ENCODE measurements at regions not wholly inside any gene's neighbourhood (a gene's known extent, or its start where the extent isn't known, plus 50 kb on each side); places are given as distances from the start of the nearest gene placed in this dataset.

GRCh38 chr12:115455268-115455681, 771.3 kb upstream of the TBX3 start:
- DNase-seq (ENCODE audit: low read depth in 2 of 2): no peak
- Histone ChIP-seq H2AFZ (ENCODE audit: low read length) (no peak overlapping the region), H3K4me2 (ENCODE audit: extremely low read depth, insufficient read depth, low read length) (no peak overlapping the region), H3K4me1 (ENCODE audit: control insufficient read depth, extremely low read depth, insufficient read depth, low read length) (no peaks in the 10 kb centered on the region), H3K9ac (ENCODE audit: insufficient read depth, low read length) (no peak overlapping the region), H3K79me2 (ENCODE audit: control insufficient read depth, insufficient read depth, low read length) (no peaks in the 10 kb centered on the region), H3K36me3 (ENCODE audit: control insufficient read depth, insufficient read depth, low read length) (no peaks in the 10 kb centered on the region), H3K9me3 (ENCODE audit: control insufficient read depth, insufficient read depth, low read depth, low read length) (no peaks in the 10 kb centered on the region), H3K27ac (ENCODE audit: insufficient read depth, low read length) (no peak overlapping the region), H3K4me3 (replicated peaks in 1 of 4; ENCODE audit: control extremely low read depth in 1 of 4, insufficient read depth in 1 of 4, low read depth in 3 of 4, low read length in 4 of 4) (no peak overlapping the region), H3K27me3 (ENCODE audit: control insufficient read depth, insufficient read depth, low read length) (no peaks in the 10 kb centered on the region), H4K20me1 (ENCODE audit: control insufficient read depth, extremely low read depth, insufficient read depth, low read length) (no peaks in the 10 kb centered on the region)
- no peak for TF ChIP-seq EZH2 (IDR thresholded peaks at IDR 0.05; ENCODE audit: low read length, missing control alignments)
- no peak for TF ChIP-seq CTCF (conservative IDR thresholded peaks at IDR 0.05 in 1 of 2, IDR thresholded peaks at IDR 0.05 in 1 of 2; ENCODE audit: low read depth in 1 of 2, low read length in 2 of 2)

- H3K27me3 ChIP-seq (ENCODE audit: control insufficient read depth, insufficient read depth, low read length): no peaks in the 10 kb centered on the region
- H4K20me1 ChIP-seq (ENCODE audit: control insufficient read depth, extremely low read depth, insufficient read depth, low read length): no peaks in the 10 kb centered on the region
- H3K4me2 ChIP-seq (ENCODE audit: extremely low read depth, insufficient read depth, low read length): no peak overlapping the region
- TF ChIP-seq EZH2 (IDR thresholded peaks at IDR 0.05; ENCODE audit: low read length, missing control alignments): no peak
- no peak for TF ChIP-seq CTCF (conservative IDR thresholded peaks at IDR 0.05 in 1 of 2, IDR thresholded peaks at IDR 0.05 in 1 of 2; ENCODE audit: low read depth in 1 of 2, low read length in 2 of 2)
- DNase-seq (ENCODE audit: low read depth in 2 of 2): no peak
- no peaks in the 10 kb centered on the region for H3K4me1 ChIP-seq (ENCODE audit: control insufficient read depth, extremely low read depth, insufficient read depth, low read length)
- no peaks in the 10 kb centered on the region for H3K79me2 ChIP-seq (ENCODE audit: control insufficient read depth, insufficient read depth, low read length)
- no peak overlapping the region for H2AFZ ChIP-seq (ENCODE audit: low read length)
- H3K36me3 ChIP-seq (ENCODE audit: control insufficient read depth, insufficient read depth, low read length): no peaks in the 10 kb centered on the region
- H3K9ac ChIP-seq (ENCODE audit: insufficient read depth, low read length): no peak overlapping the region
- no peaks in the 10 kb centered on the region for H3K9me3 ChIP-seq (ENCODE audit: control insufficient read depth, insufficient read depth, low read depth, low read length)
- H3K4me3 ChIP-seq (replicated peaks in 1 of 4; ENCODE audit: control extremely low read depth in 1 of 4, insufficient read depth in 1 of 4, low read depth in 3 of 4, low read length in 4 of 4): no peak overlapping the region
- H3K27ac ChIP-seq (ENCODE audit: insufficient read depth, low read length): no peak overlapping the region
Observed at GRCh38 chr12:115452751-115453281, 768.8 kb upstream of the TBX3 start.

GRCh38 chr12:115451780-115452736, 768.1 kb upstream of the TBX3 start:
- peak overlapping the region; percentile 59 for H2AFZ ChIP-seq (ENCODE audit: low read length)
- H3K27me3 ChIP-seq (ENCODE audit: control insufficient read depth, insufficient read depth, low read length): no peaks in the 10 kb centered on the region
- no peaks in the 10 kb centered on the region for H3K9me3 ChIP-seq (ENCODE audit: control insufficient read depth, insufficient read depth, low read depth, low read length)
- TF ChIP-seq CTCF (conservative IDR thresholded peaks at IDR 0.05 in 1 of 2, IDR thresholded peaks at IDR 0.05 in 1 of 2; ENCODE audit: low read depth in 1 of 2, low read length in 2 of 2) (no peak), EZH2 (IDR thresholded peaks at IDR 0.05; ENCODE audit: low read length, missing control alignments) (no peak)
- H3K4me3 ChIP-seq (replicated peaks in 1 of 4; ENCODE audit: control extremely low read depth in 1 of 4, insufficient read depth in 1 of 4, low read depth in 3 of 4, low read length in 4 of 4): peak overlapping the region in 3 of 4 experiments; percentile 33 to 48 (median 35)
- H3K79me2 ChIP-seq (ENCODE audit: control insufficient read depth, insufficient read depth, low read length): no peaks in the 10 kb centered on the region
- H3K4me1 ChIP-seq (ENCODE audit: control insufficient read depth, extremely low read depth, insufficient read depth, low read length): no peaks in the 10 kb centered on the region
- H3K4me2 ChIP-seq (ENCODE audit: extremely low read depth, insufficient read depth, low read length): peak overlapping the region; percentile 80
- H4K20me1 ChIP-seq (ENCODE audit: control insufficient read depth, extremely low read depth, insufficient read depth, low read length): no peaks in the 10 kb centered on the region
- no peak overlapping the region for H3K27ac ChIP-seq (ENCODE audit: insufficient read depth, low read length)
- H3K36me3 ChIP-seq (ENCODE audit: control insufficient read depth, insufficient read depth, low read length): no peaks in the 10 kb centered on the region
- H3K9ac ChIP-seq (ENCODE audit: insufficient read depth, low read length): no peak overlapping the region
- peak in 1 of 2 donors; percentile 37 for DNase-seq (ENCODE audit: low read depth in 2 of 2)

Measured in fibroblast of lung (primary cell).